ENCODE measurements at regions not wholly inside any gene's neighbourhood (a gene's known extent, or its start where the extent isn't known, plus 50 kb on each side); places are given as distances from the start of the nearest gene placed in this dataset.

DNA sequence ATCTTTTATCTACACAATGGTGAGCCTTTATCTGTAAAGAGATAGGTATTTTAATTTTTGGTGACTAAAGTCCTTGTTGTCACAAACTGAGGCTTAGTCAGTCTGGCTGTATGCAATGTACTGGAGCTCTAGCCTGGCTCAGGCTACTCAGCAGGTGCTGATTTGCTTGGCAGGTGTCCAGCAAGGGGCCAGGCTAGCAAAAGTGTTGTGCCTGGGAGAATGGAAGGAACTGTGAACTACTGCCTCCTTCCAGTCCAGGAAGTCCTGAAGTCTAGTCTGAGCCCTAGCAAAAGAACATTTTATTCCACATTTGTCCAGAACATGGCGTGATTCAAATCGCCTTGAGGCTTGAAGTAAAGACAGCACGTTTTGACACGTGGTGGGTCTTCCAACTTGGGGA lies 260.5 kb downstream of the CCDC85A start:
- DNase-seq, result peak; percentile 29

- no peak for DNase-seq
Observed at GRCh38 chr2:56448403-56449001, 264.7 kb downstream of the CCDC85A start.

- no peak for DNase-seq
Observed at GRCh38 chr2:56449002-56449431, 265.2 kb downstream of the CCDC85A start.

DNA sequence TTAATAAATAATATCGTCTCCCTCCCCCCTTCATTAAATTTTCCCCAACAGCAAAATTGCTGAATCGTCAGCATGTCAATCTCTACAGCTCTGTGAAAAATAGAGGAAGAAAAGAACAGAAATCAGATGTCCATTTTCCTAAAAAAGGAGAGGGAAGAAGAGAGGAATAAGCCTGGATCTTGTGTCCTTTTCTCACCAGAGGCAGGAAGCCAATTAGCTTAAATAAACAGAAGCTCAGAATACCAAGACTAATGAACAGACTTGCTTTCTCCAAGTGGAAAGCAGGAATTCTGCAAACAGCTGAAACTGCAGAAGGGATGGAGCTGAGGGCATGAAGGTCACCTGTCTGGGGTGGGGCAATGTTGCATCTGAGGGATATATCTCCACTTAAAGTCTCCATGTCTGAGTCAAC lies 265.7 kb downstream of the CCDC85A start:
- DNase-seq, result no peak

DNA sequence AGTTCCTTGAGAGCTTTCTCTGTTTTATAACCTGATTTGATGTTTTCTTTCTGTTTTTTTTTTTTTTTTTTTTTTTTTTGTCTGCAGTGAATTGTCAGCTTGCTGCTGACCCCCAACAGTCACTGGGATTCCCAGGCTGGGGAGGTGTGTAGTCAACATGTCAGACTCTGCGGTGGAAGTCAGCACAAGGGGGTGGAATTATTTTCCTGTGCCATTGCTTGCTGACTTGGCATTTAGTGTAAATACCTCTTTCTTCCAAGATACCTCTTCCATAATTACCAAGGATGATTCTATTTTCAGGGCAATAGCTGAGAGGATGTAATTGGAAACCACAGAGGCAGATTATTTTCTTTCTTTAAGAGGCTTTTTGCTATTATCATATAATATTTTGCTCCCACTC lies 266.3 kb downstream of the CCDC85A start:
- no peak for DNase-seq

GRCh38 chr2:56450772-56451171 lies 267.0 kb downstream of the CCDC85A start:
- DNase-seq, result no peak

GRCh38 chr2:56455642-56456041 lies 271.9 kb downstream of the CCDC85A start:
- DNase-seq, result no peak

GRCh38 chr2:56456791-56457190 lies 273.0 kb downstream of the CCDC85A start:
- DNase-seq, result no peak

GRCh38 chr2:56460508-56460907 lies 276.7 kb downstream of the CCDC85A start:
- DNase-seq, result no peak

DNA sequence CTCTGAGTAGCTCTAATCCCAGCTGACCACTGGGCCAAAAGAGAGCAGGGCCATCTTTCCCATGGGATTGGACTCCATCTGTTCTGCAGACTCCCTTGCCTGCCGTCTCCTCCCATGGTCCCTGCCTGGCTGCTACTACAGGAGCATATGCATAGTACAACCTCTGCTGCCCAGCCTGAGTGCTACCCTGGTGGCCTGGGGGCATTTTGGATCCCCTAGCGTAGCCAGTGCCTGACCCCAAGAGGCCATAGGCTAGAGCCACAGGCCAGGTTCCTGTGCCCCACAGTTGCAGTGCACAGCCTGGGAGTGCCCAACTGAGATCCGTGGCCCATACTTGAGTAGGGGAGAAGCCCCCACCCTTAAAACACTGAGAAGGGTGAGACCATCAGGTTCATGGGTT lies 280.3 kb downstream of the CCDC85A start:
- no peak for DNase-seq

DNA sequence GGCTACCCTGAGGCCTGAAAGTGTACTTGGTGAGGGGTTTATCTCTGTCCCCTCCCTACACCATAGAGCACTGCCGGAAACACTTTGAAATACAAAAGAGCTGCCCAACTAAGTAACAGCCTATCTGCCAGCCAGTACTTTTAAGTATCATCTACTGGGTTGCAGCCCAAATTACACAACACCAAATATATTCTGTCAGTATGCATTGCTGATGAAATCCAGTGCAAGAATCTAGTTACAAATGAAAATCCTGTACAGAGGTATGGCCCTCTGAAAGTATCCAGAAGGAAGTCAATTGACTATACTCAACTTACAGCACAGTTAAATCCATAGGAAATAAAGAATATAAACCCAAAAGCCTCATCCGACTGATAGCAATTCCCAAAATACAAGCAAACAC lies 280.8 kb downstream of the CCDC85A start:
- no peak for DNase-seq

GRCh38 chr2:56465491-56465890 lies 281.7 kb downstream of the CCDC85A start:
- no peak for DNase-seq

GRCh38 chr2:56473524-56473923 lies 289.7 kb downstream of the CCDC85A start:
- no peak for DNase-seq

- peak; percentile 8 for DNase-seq
Observed at GRCh38 chr2:56474412-56475158, 290.8 kb downstream of the CCDC85A start.

- DNase-seq, result no peak
Observed at GRCh38 chr2:56475191-56475590, 291.4 kb downstream of the CCDC85A start.

GRCh38 chr2:56476509-56477071 lies 292.8 kb downstream of the CCDC85A start:
- DNase-seq, result no peak

DNA sequence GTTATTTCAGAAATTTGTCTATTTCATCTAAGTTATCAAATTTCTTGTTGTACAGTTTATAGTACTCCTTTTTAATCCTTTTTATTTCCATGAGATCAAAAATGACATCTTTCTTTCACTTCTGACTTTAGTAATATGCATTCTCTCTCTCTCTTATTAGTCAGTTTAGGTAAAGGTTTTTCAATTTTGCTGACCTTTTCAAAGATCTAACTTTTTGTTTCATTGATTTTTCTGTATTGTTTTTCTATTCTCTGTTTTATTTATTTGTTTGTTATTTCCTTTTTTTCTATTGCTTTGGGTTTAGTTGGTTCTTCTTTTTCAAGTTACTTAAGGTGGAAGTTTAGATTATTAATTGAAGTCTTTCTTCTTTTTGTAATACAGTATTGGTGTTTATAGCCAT lies 294.2 kb downstream of the CCDC85A start:
- no peak for DNase-seq

DNA sequence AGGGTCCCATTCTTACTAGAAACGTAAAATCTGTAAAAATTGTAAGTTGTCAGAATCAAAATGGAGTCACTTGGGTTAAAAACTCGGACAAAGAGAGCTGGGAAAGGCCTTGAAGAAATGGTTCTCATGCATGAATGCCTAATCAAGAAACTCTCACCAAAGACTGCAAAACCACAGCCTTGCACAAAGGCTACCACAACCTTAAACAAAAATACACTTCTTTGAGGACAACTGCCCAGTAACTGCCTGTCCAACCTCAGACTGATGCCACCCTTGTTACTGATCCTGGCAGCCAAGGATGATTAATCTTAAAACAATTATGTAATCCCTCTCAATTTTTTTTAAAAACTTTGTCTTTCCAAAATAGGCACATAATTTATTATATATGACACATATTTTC lies 299.3 kb downstream of the CCDC85A start:
- no peak for DNase-seq

DNA sequence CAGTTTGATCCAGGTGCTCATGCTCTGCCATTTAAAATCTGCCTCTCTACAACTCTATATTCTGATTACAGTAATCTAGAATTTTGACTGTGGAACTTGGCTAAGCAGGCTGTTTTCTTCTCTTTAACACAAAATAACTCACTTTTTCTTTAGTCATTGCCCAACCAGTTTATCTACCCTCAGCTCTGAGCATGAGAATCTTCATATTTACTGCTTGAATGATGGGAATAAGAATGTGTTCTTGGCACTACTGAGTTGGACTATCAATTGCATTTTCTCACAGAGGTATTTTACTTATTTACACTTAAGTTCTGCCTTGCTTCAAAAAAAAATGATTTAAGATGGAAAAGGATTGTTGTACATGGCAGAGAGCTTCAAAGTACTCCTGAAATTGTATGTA lies 301.1 kb downstream of the CCDC85A start:
- no peak for DNase-seq

GRCh38 chr2:56500317-56500716 lies 316.5 kb downstream of the CCDC85A start:
- DNase-seq, result no peak

GRCh38 chr2:56502616-56503015 lies 318.8 kb downstream of the CCDC85A start:
- DNase-seq, result no peak

DNA sequence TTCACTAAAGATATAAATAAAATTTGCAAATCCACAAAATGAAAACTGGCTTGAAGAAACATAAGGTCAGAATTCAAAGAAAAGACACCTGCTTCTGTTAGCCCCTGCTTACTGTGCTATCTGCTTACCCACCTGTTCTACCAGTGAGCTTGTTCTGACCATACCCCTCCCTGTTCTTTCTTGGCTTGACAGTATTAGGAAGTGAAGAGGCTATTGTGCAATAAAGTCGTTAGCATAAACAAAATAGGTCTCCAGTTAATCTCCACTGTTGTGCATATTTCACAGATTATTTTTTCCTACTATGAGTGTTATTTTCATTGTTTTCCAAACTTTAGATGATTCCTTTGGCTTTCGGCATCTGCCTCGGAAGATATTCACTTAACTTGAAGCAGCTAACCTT lies 322.1 kb downstream of the CCDC85A start:
- DNase-seq, result peak; percentile 10

GRCh38 chr2:56508662-56509061 lies 324.9 kb downstream of the CCDC85A start:
- DNase-seq, result no peak

DNA sequence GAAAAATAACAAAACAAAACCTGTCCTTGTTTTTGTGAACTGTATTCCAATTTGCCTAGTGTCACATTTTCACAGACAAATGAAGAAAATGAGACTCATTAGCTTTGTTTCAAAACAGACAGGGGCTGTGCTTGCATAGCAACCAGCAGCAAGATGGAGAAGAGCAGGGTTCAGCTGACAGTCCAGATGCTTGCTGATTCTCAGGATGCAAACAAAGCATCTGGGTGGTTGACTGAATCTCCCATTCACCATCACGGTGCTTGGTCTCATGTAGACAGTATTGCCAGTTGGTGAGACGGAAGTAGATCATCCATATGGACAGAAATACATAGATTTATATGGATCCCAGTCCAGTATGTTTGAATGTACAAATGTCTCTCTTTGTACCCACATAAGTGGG lies 326.8 kb downstream of the CCDC85A start:
- DNase-seq, result no peak

- DNase-seq, result peak; percentile 55
Observed at GRCh38 chr2:56515399-56515798, 331.6 kb downstream of the CCDC85A start.

Data from NCI-H510A treated with DMSO at 0.1 percent for 48 hours (cell line).